ENCODE measurements at regions not wholly inside any gene's neighbourhood (a gene's known extent, or its start where the extent isn't known, plus 50 kb on each side); places are given as distances from the start of the nearest gene placed in this dataset.

GRCh38 chr5:90338712-90339372 lies 70.7 kb downstream of the CETN3 start:
- Histone ChIP-seq H3K4me3 (ENCODE audit: insufficient read depth, low read length, poor library complexity, severe bottlenecking) (no peak overlapping the region), H2AFZ (ENCODE audit: low read depth, low read length, severe bottlenecking) (no peak overlapping the region), H3K9ac (ENCODE audit: low read length) (no peak overlapping the region), H3K27me3 (ENCODE audit: low read length) (no peaks in the 10 kb centered on the region), H3K4me2 (ENCODE audit: low read depth, low read length, poor library complexity, severe bottlenecking) (no peak overlapping the region), H3K36me3 (ENCODE audit: low read length) (no peaks in the 10 kb centered on the region), H3K9me3 (ENCODE audit: insufficient read depth, low read length) (no peaks in the 10 kb centered on the region), H3F3A (ENCODE audit: insufficient read depth) (no peaks in the 10 kb centered on the region), H3K27ac (ENCODE audit: low read depth, low read length) (no peak overlapping the region), H3K9me2 (replicated peaks; ENCODE audit: insufficient read depth, low read length) (no peaks in the 10 kb centered on the region), H3K79me2 (ENCODE audit: insufficient read depth, low read length) (no peaks in the 10 kb centered on the region), H4K20me1 (ENCODE audit: low read depth, low read length) (no peaks in the 10 kb centered on the region)
- TF ChIP-seq EZH2phosphoT487 (conservative IDR thresholded peaks at IDR 0.05; ENCODE audit: low read length) (no peak), CTCF (IDR thresholded peaks at IDR 0.05; ENCODE audit: insufficient read depth, low read length, poor library complexity, severe bottlenecking) (no peak)

- no peak overlapping the region for H3K4me2 ChIP-seq (ENCODE audit: low read depth, low read length, poor library complexity, severe bottlenecking)
- no peak overlapping the region for H2AFZ ChIP-seq (ENCODE audit: low read depth, low read length, severe bottlenecking)
- no peaks in the 10 kb centered on the region for H3F3A ChIP-seq (ENCODE audit: insufficient read depth)
- no peaks in the 10 kb centered on the region for H3K9me3 ChIP-seq (ENCODE audit: insufficient read depth, low read length)
- H3K9ac ChIP-seq (ENCODE audit: low read length) = no peak overlapping the region
- H3K36me3 ChIP-seq (ENCODE audit: low read length) = no peaks in the 10 kb centered on the region
- no peak overlapping the region for H3K4me3 ChIP-seq (ENCODE audit: insufficient read depth, low read length, poor library complexity, severe bottlenecking)
- TF ChIP-seq EZH2phosphoT487 (conservative IDR thresholded peaks at IDR 0.05; ENCODE audit: low read length) = no peak
- TF ChIP-seq CTCF (IDR thresholded peaks at IDR 0.05; ENCODE audit: insufficient read depth, low read length, poor library complexity, severe bottlenecking) = no peak
- H3K9me2 ChIP-seq (replicated peaks; ENCODE audit: insufficient read depth, low read length) = no peaks in the 10 kb centered on the region
- no peaks in the 10 kb centered on the region for H3K27me3 ChIP-seq (ENCODE audit: low read length)
- H4K20me1 ChIP-seq (ENCODE audit: low read depth, low read length) = no peaks in the 10 kb centered on the region
- no peaks in the 10 kb centered on the region for H3K79me2 ChIP-seq (ENCODE audit: insufficient read depth, low read length)
- H3K27ac ChIP-seq (ENCODE audit: low read depth, low read length) = no peak overlapping the region
Observed at GRCh38 chr5:90337449-90338052, 72.0 kb downstream of the CETN3 start.

- Histone ChIP-seq H3K4me3 (ENCODE audit: insufficient read depth, low read length, poor library complexity, severe bottlenecking) (no peak overlapping the region), H3K9me3 (ENCODE audit: insufficient read depth, low read length) (no peaks in the 10 kb centered on the region), H3K36me3 (ENCODE audit: low read length) (no peaks in the 10 kb centered on the region), H3K79me2 (ENCODE audit: insufficient read depth, low read length) (no peaks in the 10 kb centered on the region), H2AFZ (ENCODE audit: low read depth, low read length, severe bottlenecking) (no peak overlapping the region), H3F3A (ENCODE audit: insufficient read depth) (no peaks in the 10 kb centered on the region), H3K4me2 (ENCODE audit: low read depth, low read length, poor library complexity, severe bottlenecking) (no peak overlapping the region), H3K27me3 (ENCODE audit: low read length) (no peaks in the 10 kb centered on the region), H3K9ac (ENCODE audit: low read length) (no peak overlapping the region), H4K20me1 (ENCODE audit: low read depth, low read length) (no peaks in the 10 kb centered on the region), H3K27ac (ENCODE audit: low read depth, low read length) (no peak overlapping the region), H3K9me2 (replicated peaks; ENCODE audit: insufficient read depth, low read length) (no peaks in the 10 kb centered on the region)
- TF ChIP-seq EZH2phosphoT487 (conservative IDR thresholded peaks at IDR 0.05; ENCODE audit: low read length) (no peak), CTCF (IDR thresholded peaks at IDR 0.05; ENCODE audit: insufficient read depth, low read length, poor library complexity, severe bottlenecking) (no peak)
Observed at GRCh38 chr5:90336752-90337151, 72.8 kb downstream of the CETN3 start.

All from SU-DHL-6 (cell line).